ENCODE measurements at regions not wholly inside any gene's neighbourhood (a gene's known extent, or its start where the extent isn't known, plus 50 kb on each side); places are given as distances from the start of the nearest gene placed in this dataset.

GRCh38 chr18:67590571-67591141 is 74.1 kb upstream of the DSEL start:
- H3K36me3 ChIP-seq = no peaks in the 10 kb centered on the region
- WGBS = 25% methylated on average over 3 of the region's 3 CpGs
- no peak for DNase-seq (ENCODE audit: low spot score)

GRCh38 chr18:67589325-67589724 is 72.8 kb upstream of the DSEL start:
- H3K4me1 ChIP-seq (replicated peaks) = no peaks in the 10 kb centered on the region
- no peak overlapping the region for H3K4me3 ChIP-seq
- no peaks in the 10 kb centered on the region for H3K27me3 ChIP-seq (replicated peaks; ENCODE audit: insufficient read depth)
- no peaks in the 10 kb centered on the region for H3K9me3 ChIP-seq
- H3K36me3 ChIP-seq = no peaks in the 10 kb centered on the region
- H3K27ac ChIP-seq = no peak overlapping the region
- intact Hi-C loops (cut with DNase I) = no loop called here
- TF ChIP-seq CTCF (IDR thresholded peaks at IDR 0.05) (no peak), POLR2A (IDR thresholded peaks at IDR 0.05) (no peak), POLR2AphosphoS5 (IDR thresholded peaks at IDR 0.05) (no peak)
- no peak for DNase-seq (ENCODE audit: low spot score)
- 93% methylated on average over 3 of the region's 3 CpGs for WGBS

More at GRCh38 chr18:67590571-67591141, 74.1 kb upstream of the DSEL start:
- no peaks in the 10 kb centered on the region for H3K27me3 ChIP-seq (replicated peaks; ENCODE audit: insufficient read depth)
- intact Hi-C loops (cut with DNase I) = no loop called here
- no peak for TF ChIP-seq POLR2AphosphoS5 (IDR thresholded peaks at IDR 0.05)
- H3K4me3 ChIP-seq = no peak overlapping the region
- no peaks in the 10 kb centered on the region for H3K4me1 ChIP-seq (replicated peaks)
- H3K9me3 ChIP-seq = no peaks in the 10 kb centered on the region
- H3K27ac ChIP-seq = no peak overlapping the region

- Histone ChIP-seq H3K27ac (no peak overlapping the region), H3K4me3 (no peak overlapping the region), H3K9me3 (no peaks in the 10 kb centered on the region), H3K27me3 (replicated peaks; ENCODE audit: insufficient read depth) (no peaks in the 10 kb centered on the region), H3K4me1 (replicated peaks) (no peaks in the 10 kb centered on the region), H3K36me3 (no peaks in the 10 kb centered on the region)
- DNase-seq (ENCODE audit: low spot score) = no peak
- WGBS = 68% methylated on average over 2 of the region's 2 CpGs
- intact Hi-C loops (cut with DNase I) = no loop called here
- TF ChIP-seq POLR2A (IDR thresholded peaks at IDR 0.05) (no peak), POLR2AphosphoS5 (IDR thresholded peaks at IDR 0.05) (no peak), CTCF (IDR thresholded peaks at IDR 0.05) (no peak)
Measured at GRCh38 chr18:67586101-67586500, 69.6 kb upstream of the DSEL start.

GRCh38 chr18:67583621-67584020 is 67.1 kb upstream of the DSEL start:
- no peak for TF ChIP-seq POLR2A (IDR thresholded peaks at IDR 0.05)
- no peak for TF ChIP-seq POLR2AphosphoS5 (IDR thresholded peaks at IDR 0.05)
- TF ChIP-seq CTCF (IDR thresholded peaks at IDR 0.05) = no peak
- Histone ChIP-seq H3K27me3 (replicated peaks; ENCODE audit: insufficient read depth) (no peaks in the 10 kb centered on the region), H3K4me1 (replicated peaks) (no peaks in the 10 kb centered on the region), H3K4me3 (no peak overlapping the region), H3K36me3 (no peaks in the 10 kb centered on the region), H3K27ac (no peak overlapping the region), H3K9me3 (no peaks in the 10 kb centered on the region)
- intact Hi-C loops (cut with DNase I) = no loop called here
- 15% methylated on average over 1 of the region's 1 CpG for WGBS
- no peak for DNase-seq (ENCODE audit: low spot score)

- TF ChIP-seq CTCF (IDR thresholded peaks at IDR 0.05) = no peak
- DNase-seq (ENCODE audit: low spot score) = no peak
- Histone ChIP-seq H3K27me3 (replicated peaks; ENCODE audit: insufficient read depth) (no peaks in the 10 kb centered on the region), H3K4me3 (no peak overlapping the region), H3K9me3 (no peaks in the 10 kb centered on the region), H3K27ac (no peak overlapping the region), H3K36me3 (no peaks in the 10 kb centered on the region), H3K4me1 (replicated peaks) (no peaks in the 10 kb centered on the region)
- intact Hi-C loops (cut with DNase I) = no loop called here
- WGBS = 43% methylated on average over 3 of the region's 3 CpGs
Measured at GRCh38 chr18:67582488-67582887, 66.0 kb upstream of the DSEL start.
